H1 (cell line): ENCODE measurements at regions not wholly inside any gene's neighbourhood (a gene's known extent, or its start where the extent isn't known, plus 50 kb on each side); places are given as distances from the start of the nearest gene placed in this dataset.

Source experiments
- CTCF ChIA-PET: fragments of 300-600 bp; sonication (Branson Sonifier 250); formaldehyde crosslinking; loops from one replicate; lab custom pipeline; 2021; ENCODE audit not compliant: partially characterized antibody; lab: Charles Lee
- POLR2A ChIA-PET: fragments of 300-600 bp; sonication (Branson Sonifier 250); formaldehyde crosslinking; loops from one replicate; lab custom pipeline; 2021; ENCODE audit warnings: inconsistent platforms; ENCODE audit not compliant: partially characterized antibody; lab: Charles Lee
- DNase-seq, 2 experiments: peaks; one replicate each; pipeline versions ENCODE4 v3.0.0 to v3.0.0-alpha.2; 2010 to 2022; ENCODE audit warnings: low spot score in 2 of 2, low read depth in 1 of 2, mixed read lengths in 1 of 2
- FAIRE-seq: peaks from 2 replicates; lab custom pipeline; 2011; peaks lifted over from hg19 to GRCh38; lab: Jason Lieb, UNC
- H2AFZ ChIP-seq: 2 replicates; pipeline ENCODE4 v1.8.1; 2012; ENCODE audit warnings: low read length, inconsistent platforms
- H2AK5ac ChIP-seq: 2 replicates; pipeline ENCODE4 v1.6.1; 2013; ENCODE audit warnings: low read depth, low read length
- H2BK120ac ChIP-seq: replicated peaks from 2 replicates; pipeline ENCODE3; 2013; ENCODE audit warnings: low read depth, low read length, inconsistent platforms
- H2BK12ac ChIP-seq: 2 replicates; pipeline ENCODE4 v1.6.1; 2013; ENCODE audit warnings: low read depth, low read length
- H2BK15ac ChIP-seq: 2 replicates; pipeline ENCODE4 v1.6.1; 2013; ENCODE audit warnings: low read length
- H2BK20ac ChIP-seq: 2 replicates; pipeline ENCODE4 v1.6.1; 2013; ENCODE audit warnings: low read length
- H2BK5ac ChIP-seq: 2 replicates; pipeline ENCODE4 v1.6.1; 2013; ENCODE audit warnings: low read depth, low read length
- H3K14ac ChIP-seq: 2 replicates; pipeline ENCODE4 v1.6.1; 2013; ENCODE audit warnings: inconsistent platforms; ENCODE audit not compliant: insufficient read length
- H3K18ac ChIP-seq: 2 replicates; pipeline ENCODE4 v1.6.1; 2013; ENCODE audit warnings: low read length; ENCODE audit errors: extremely low read depth
- H3K23ac ChIP-seq: 2 replicates; pipeline ENCODE4 v1.6.1; 2013; ENCODE audit warnings: inconsistent platforms; ENCODE audit not compliant: insufficient read length
- H3K23me2 ChIP-seq: 2 replicates; pipeline ENCODE4 v1.6.1; 2013; ENCODE audit warnings: low read depth, low read length
- H3K27ac ChIP-seq: 2 replicates; pipeline ENCODE4 v1.6.1; 2011; ENCODE audit warnings: low read depth, low read length, inconsistent platforms
- H3K27me3 ChIP-seq, 4 experiments: replicated peaks in 1 of 4; 1 replicate in 1 of 4; 2 replicates in 3 of 4; pipeline versions ENCODE4 v1.6.1 to v1.8.1; 2011 to 2013; ENCODE audit warnings: low read length in 3 of 4, mild to moderate bottlenecking in 3 of 4, inconsistent platforms in 2 of 4, mixed read lengths in 2 of 4, moderate library complexity in 1 of 4; ENCODE audit not compliant: control insufficient read depth in 3 of 4, insufficient read depth in 3 of 4; ENCODE audit errors: extremely low read depth in 1 of 4
- H3K36me3 ChIP-seq, 4 experiments: 2 replicates each; pipeline versions ENCODE4 v1.6.1 to v1.8.1; 2011 to 2013; ENCODE audit warnings: mild to moderate bottlenecking in 4 of 4, low read length in 3 of 4, moderate library complexity in 2 of 4, control low read depth in 1 of 4, inconsistent platforms in 1 of 4; ENCODE audit not compliant: insufficient read depth in 4 of 4, control insufficient read depth in 2 of 4
- H3K4ac ChIP-seq: replicated peaks from 2 replicates; pipeline ENCODE3; 2013; ENCODE audit warnings: low read length, low read depth, mixed read lengths, inconsistent platforms; ENCODE audit not compliant: insufficient read length
- H3K4me1 ChIP-seq, 4 experiments: replicated peaks in 1 of 4; 1 replicate in 1 of 4; 2 replicates in 3 of 4; pipeline versions ENCODE4 v1.6.1 to v1.8.1; 2011 to 2013; ENCODE audit warnings: low read length in 3 of 4, inconsistent platforms in 2 of 4, mixed read lengths in 1 of 4; ENCODE audit not compliant: insufficient read depth in 4 of 4, control insufficient read depth in 3 of 4
- H3K4me2 ChIP-seq, 2 experiments: 2 replicates each; pipeline versions ENCODE4 v1.6.1 to v1.8.1; 2011 to 2013; ENCODE audit warnings: low read depth in 2 of 2, low read length in 2 of 2, control low read depth in 1 of 2, inconsistent platforms in 1 of 2, mild to moderate bottlenecking in 1 of 2; ENCODE audit not compliant: insufficient read depth in 1 of 2
- H3K4me3 ChIP-seq, 4 experiments: fragments of 200-600, 300-600 bp in 1 of 4; sonication (generic), shearing (Covaris generic), sonication (Bioruptor Twin) in 1 of 4; 2 replicates each; pipeline versions ENCODE4 v1.5.1 to v1.8.1; 2011 to 2016; ENCODE audit warnings: low read length in 4 of 4, low read depth in 3 of 4, control low read depth in 2 of 4, inconsistent platforms in 2 of 4, mild to moderate bottlenecking in 2 of 4, mixed read lengths in 1 of 4, moderate library complexity in 1 of 4; ENCODE audit not compliant: insufficient read depth in 2 of 4; ENCODE audit errors: extremely low read depth in 1 of 4
- H3K56ac ChIP-seq: replicated peaks from 2 replicates; pipeline ENCODE3; 2013; ENCODE audit warnings: low read depth, mild to moderate bottlenecking, mixed read lengths, low read length, inconsistent platforms; ENCODE audit not compliant: insufficient read length
- H3K79me1 ChIP-seq: 2 replicates; pipeline ENCODE4 v1.6.1; 2013; ENCODE audit warnings: low read depth, low read length, control low read depth
- H3K79me2 ChIP-seq, 2 experiments: 2 replicates each; pipeline versions ENCODE4 v1.6.1 to v1.8.1; 2012 to 2013; ENCODE audit warnings: low read length in 2 of 2, mild to moderate bottlenecking in 2 of 2, inconsistent platforms in 1 of 2; ENCODE audit not compliant: insufficient read depth in 2 of 2, control insufficient read depth in 1 of 2
- H3K9ac ChIP-seq, 4 experiments: replicated peaks in 1 of 4; 1 replicate in 1 of 4; 2 replicates in 3 of 4; pipeline versions ENCODE4 v1.6.1 to v1.8.1; 2011 to 2013; ENCODE audit warnings: low read depth in 3 of 4, low read length in 3 of 4, control low read depth in 2 of 4, mild to moderate bottlenecking in 2 of 4, moderate library complexity in 2 of 4, inconsistent platforms in 1 of 4; ENCODE audit errors: extremely low read depth in 1 of 4
- H3K9me3 ChIP-seq, 2 experiments: 2 replicates each; pipeline versions ENCODE4 v1.6.1 to v1.8.1; 2012 to 2013; ENCODE audit warnings: mild to moderate bottlenecking in 2 of 2, moderate library complexity in 2 of 2, control low read depth in 1 of 2, inconsistent platforms in 1 of 2, low read depth in 1 of 2, low read length in 1 of 2, mixed read lengths in 1 of 2; ENCODE audit not compliant: insufficient read depth in 2 of 2
- H4K20me1 ChIP-seq, 2 experiments: replicated peaks in 1 of 2; 2 replicates each; pipeline versions ENCODE3 to v1.8.1; 2011 to 2013; ENCODE audit warnings: inconsistent platforms in 2 of 2, low read length in 2 of 2, mild to moderate bottlenecking in 1 of 2; ENCODE audit not compliant: insufficient read depth in 2 of 2, control insufficient read depth in 1 of 2
- H4K5ac ChIP-seq: 2 replicates; pipeline ENCODE4 v1.6.1; 2013; ENCODE audit warnings: low read length, low read depth, mixed read lengths, inconsistent platforms; ENCODE audit not compliant: insufficient read length
- H4K8ac ChIP-seq: 2 replicates; pipeline ENCODE4 v1.8.0; 2013; ENCODE audit warnings: mild to moderate bottlenecking, moderate library complexity, low read length, inconsistent platforms; ENCODE audit not compliant: insufficient read depth; ENCODE audit errors: extremely low read depth
- H4K91ac ChIP-seq: replicated peaks from 2 replicates; pipeline ENCODE3; 2013; ENCODE audit warnings: low read length, mixed read lengths, inconsistent platforms; ENCODE audit not compliant: insufficient read length
- CEBPB ChIP-seq: IDR thresholded peaks from 2 replicates; pipeline ENCODE4 v1.6.1; 2012; ENCODE audit warnings: low read depth, low read length
- E2F6 ChIP-seq: IDR thresholded peaks from 2 replicates; pipeline ENCODE4 v1.6.1; 2012; ENCODE audit warnings: inconsistent platforms
- JUN ChIP-seq: IDR thresholded peaks from 2 replicates; pipeline ENCODE4 v1.6.1; 2011; ENCODE audit warnings: low read depth, mild to moderate bottlenecking, improper control_type of control experiment, low read length
- KDM1A ChIP-seq: fragments of 200-600, 300-600 bp; sonication (generic); IDR thresholded peaks from 2 replicates; pipeline ENCODE4 v1.7.1; 2016; ENCODE audit warnings: mild to moderate bottlenecking, low read length, borderline replicate concordance
- PHF8 ChIP-seq: fragments of 200-600 bp; sonication (generic); conservative IDR thresholded peaks from 2 replicates; pipeline ENCODE4 v1.7.1; 2012; ENCODE audit warnings: low read depth, mild to moderate bottlenecking, inconsistent platforms, low read length, moderate library complexity
- POU5F1 ChIP-seq: IDR thresholded peaks from 2 replicates; pipeline ENCODE4 v1.6.1; 2011; ENCODE audit warnings: low read depth, mild to moderate bottlenecking, low read length, moderate library complexity
- RXRA ChIP-seq: IDR thresholded peaks from 2 replicates; pipeline ENCODE4 v1.6.1; 2011; ENCODE audit warnings: low read depth, mild to moderate bottlenecking, low read length, moderate library complexity; ENCODE audit not compliant: insufficient read depth
- TCF12 ChIP-seq: IDR thresholded peaks from 2 replicates; pipeline ENCODE4 v1.6.1; 2011; ENCODE audit warnings: low read depth, mild to moderate bottlenecking, low read length
- WGBS, 2 experiments: shearing (Covaris generic) in 1 of 2; methylation state at CpG; one replicate each; pipeline versions ENCODE4 v1.1.6 to v1.1.7; 2013 to 2015; ENCODE audit warnings: low lambda C conversion rate in 2 of 2, mixed read lengths in 2 of 2, inconsistent platforms in 1 of 2, low coverage in 1 of 2, missing lambda C conversion rate in 1 of 2; ENCODE audit not compliant: insufficient replicate concordance in 2 of 2, insufficient coverage in 1 of 2, insufficient read length in 1 of 2; ENCODE audit errors: extremely low coverage in 1 of 2, missing lambda C conversion rate in 1 of 2; 5-methylcytosine and 5-hydroxymethylcytosine counted together

- H4K20me1 ChIP-seq: no peaks in the 10 kb centered on the region
- no peak overlapping the region for H4K91ac ChIP-seq
- H2BK15ac ChIP-seq: no peak overlapping the region
- POLR2A ChIA-PET: interaction anchor here (1.8 kb wide), 1 partner anchor 135 kb away, joined by 3 read pairs; no protein-coding TSS in a partner anchor
- no peak overlapping the region for H3K23ac ChIP-seq
- no peak overlapping the region for H3K18ac ChIP-seq
- no peaks in the 10 kb centered on the region for H3K27me3 ChIP-seq
- WGBS, 2 experiments: 91% methylated on average over 2 of the region's 2 CpGs; no CpG with 5 or more reads in 1 of the 2 experiments
- no peak overlapping the region for H4K5ac ChIP-seq
- H3K4me1 ChIP-seq: no peaks in the 10 kb centered on the region
- no peak overlapping the region for H3K4ac ChIP-seq
- H2BK20ac ChIP-seq: no peak overlapping the region
- no peak overlapping the region for H3K14ac ChIP-seq
- no peak overlapping the region for H3K9ac ChIP-seq
- H2BK12ac ChIP-seq: no peak overlapping the region
- H2AFZ ChIP-seq: no peak overlapping the region
- no peak overlapping the region for H2BK5ac ChIP-seq
- no peak overlapping the region for H3K4me3 ChIP-seq
- no peaks in the 10 kb centered on the region for H3K79me1 ChIP-seq
- H3K23me2 ChIP-seq: no peaks in the 10 kb centered on the region
- H3K56ac ChIP-seq: no peak overlapping the region
- DNase-seq (no peak), FAIRE-seq (no peak)
- no peak for TF ChIP-seq TCF12
- TF ChIP-seq KDM1A: no peak
- TF ChIP-seq PHF8: no peak
- TF ChIP-seq CEBPB: no peak
- no peak for TF ChIP-seq POU5F1
- no peak for TF ChIP-seq RXRA
- no peak for TF ChIP-seq E2F6
- TF ChIP-seq JUN: no peak
- TF ChIP-seq, all 59 proteins: peak for 0
- Histone ChIP-seq H3K4me2 (no peak overlapping the region), H3K36me3 (no peaks in the 10 kb centered on the region), H2BK120ac (no peak overlapping the region), H4K8ac (no peak overlapping the region), H2AK5ac (no peak overlapping the region), H3K9me3 (no peaks in the 10 kb centered on the region), H3K27ac (no peak overlapping the region), H3K79me2 (no peaks in the 10 kb centered on the region)
- CTCF ChIA-PET: no interaction called here
Observed at GRCh38 chr9:83133316-83133715, 70.4 kb upstream of the RASEF start.
